ENCODE measurements at regions not wholly inside any gene's neighbourhood (a gene's known extent, or its start where the extent isn't known, plus 50 kb on each side); places are given as distances from the start of the nearest gene placed in this dataset.
"Not testable (repeated sequence)": the region's sequence is repeated elsewhere in the genome, so short reads cannot be mapped to it uniquely, and the experiment has no call there.

- no peak for DNase-seq
These were observed 571.3 kb downstream of the GABRG2 start for GRCh38 chr5:162638849-162639248.

- no peak for DNase-seq
These were observed 573.7 kb downstream of the GABRG2 start for GRCh38 chr5:162641142-162641813.

DNA sequence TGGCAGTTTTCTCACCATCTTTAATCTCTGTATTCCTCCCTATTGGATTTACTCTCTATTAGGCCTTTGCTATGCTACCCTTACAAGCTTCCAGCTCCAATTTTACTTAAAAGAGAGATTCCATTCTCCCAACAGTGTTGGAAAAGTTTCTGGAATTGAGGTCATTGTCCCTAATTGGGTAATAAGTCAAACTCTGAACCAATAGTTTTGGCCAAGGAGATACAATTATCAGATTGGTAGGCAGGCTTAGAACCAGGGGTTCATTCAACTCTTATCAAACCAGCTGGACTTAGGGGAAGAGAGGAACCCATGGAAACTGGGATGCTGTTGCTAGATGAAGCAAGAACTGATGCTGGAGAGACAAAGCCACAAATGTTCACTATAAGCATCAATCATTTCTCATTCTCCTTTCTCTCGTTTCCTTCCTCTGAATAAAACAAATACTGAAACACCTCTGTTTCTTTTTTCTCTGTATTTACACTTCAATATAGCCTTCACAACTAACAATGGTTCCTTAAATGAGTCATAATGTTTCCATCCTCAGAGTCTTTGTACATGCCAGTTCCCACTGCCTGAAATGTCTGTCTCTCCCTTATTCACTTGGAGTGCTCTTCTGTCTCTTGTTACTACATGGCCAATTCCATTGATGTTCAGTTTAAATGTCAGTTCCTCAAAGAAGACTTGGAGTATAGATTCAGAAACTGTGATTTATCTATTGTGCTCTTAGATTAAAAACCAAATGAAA, 587.3 kb downstream of the GABRG2 start:
- no peak for DNase-seq

DNA sequence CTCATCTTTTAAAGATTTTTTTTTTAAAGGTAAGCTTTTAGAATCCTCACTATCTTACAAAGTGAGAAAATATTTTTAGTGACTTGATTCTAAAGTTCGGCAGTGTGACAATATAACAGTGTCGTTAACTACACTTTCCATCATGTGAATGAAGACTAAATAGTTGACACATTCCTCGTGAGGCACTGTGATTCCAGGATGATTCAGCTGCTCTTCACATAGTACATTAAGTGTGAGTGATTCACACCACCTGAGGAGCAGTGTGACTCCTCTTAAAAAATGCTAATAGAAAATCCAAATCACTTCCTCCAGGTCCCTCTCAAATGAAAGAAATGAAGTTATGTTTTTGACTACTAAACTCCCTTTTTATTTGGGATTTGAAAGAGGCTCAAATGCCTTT, 589.5 kb downstream of the GABRG2 start:
- DNase-seq: no peak

DNA sequence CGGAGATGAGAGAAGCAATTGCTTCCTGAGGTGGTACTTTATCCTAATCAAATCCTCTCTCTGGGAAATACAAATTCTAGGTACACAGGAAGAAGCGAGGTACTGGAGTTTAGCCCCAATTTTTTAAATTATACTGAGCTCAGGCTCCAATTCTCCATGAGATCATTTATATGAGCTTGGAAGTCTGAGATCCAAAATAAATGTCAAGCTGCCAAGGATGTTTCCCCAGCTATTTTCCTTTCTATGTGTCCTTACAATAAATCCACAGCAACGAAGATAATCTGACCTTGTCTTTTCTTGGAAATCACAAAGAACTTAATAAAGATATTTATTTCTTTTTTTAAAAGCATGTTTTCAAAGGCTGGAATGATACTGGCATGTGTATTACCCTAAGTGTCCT, 597.3 kb downstream of the GABRG2 start:
- DNase-seq: no peak

GRCh38 chr5:162668926-162669325, 601.4 kb downstream of the GABRG2 start:
- no peak for DNase-seq

DNA sequence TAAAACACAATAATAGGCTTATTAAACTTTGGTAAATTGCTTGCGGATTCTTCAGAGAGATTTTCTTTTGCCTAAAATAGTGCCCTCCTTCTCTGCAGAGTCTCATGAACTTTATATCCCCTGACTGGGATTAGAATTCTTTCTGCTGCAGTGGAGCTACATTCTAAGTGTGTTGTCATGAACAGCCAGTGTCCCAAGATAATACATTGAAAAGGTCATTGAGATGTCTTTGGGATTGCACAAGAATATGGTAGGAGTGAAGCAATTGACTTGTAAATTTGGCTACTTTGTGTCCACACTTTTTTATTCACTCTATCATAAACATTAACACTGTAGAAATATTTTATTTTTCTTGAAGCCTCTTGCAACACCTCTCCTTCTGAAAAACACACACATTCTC, 604.5 kb downstream of the GABRG2 start:
- DNase-seq: no peak

GRCh38 chr5:162683284-162683683, 615.7 kb downstream of the GABRG2 start:
- no peak for DNase-seq

DNA sequence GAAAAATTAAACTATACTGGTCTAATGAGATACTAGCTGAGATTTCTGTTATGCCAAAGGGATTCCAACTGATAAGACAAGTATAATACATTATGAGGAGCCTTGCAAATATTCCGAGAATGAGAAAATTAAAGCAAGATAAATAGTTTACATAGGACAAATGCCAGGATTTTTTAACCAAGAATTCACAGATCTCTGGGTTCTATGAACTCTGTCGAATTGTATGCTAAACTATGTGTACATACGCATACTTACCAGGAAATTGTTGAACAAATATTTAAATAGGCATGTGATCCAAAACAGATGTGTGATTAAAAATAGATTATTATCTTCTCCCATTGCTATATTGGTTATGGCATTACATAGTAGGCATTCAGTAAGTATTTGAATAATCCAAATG, 616.6 kb downstream of the GABRG2 start:
- DNase-seq: no peak

DNA sequence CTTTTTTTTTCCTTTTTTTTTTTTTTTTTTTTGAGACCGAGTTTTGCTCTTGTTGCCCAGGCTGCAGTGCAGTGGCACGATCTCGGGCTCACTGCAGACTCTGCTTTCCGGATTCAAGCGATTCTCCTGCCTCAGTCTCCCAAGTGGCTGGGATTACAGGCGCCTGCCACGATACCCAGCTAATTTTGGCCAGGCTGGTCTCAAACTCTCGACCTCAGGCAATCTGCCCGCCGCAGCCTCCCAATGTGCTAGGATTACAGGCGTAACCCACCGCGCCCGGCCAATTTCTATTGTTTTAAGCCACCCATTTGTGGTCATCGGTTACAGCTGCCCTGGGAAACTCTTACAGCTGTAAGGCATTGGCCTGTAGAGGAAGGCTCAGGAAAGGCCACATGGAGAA, 617.7 kb downstream of the GABRG2 start:
- no peak for DNase-seq

DNA sequence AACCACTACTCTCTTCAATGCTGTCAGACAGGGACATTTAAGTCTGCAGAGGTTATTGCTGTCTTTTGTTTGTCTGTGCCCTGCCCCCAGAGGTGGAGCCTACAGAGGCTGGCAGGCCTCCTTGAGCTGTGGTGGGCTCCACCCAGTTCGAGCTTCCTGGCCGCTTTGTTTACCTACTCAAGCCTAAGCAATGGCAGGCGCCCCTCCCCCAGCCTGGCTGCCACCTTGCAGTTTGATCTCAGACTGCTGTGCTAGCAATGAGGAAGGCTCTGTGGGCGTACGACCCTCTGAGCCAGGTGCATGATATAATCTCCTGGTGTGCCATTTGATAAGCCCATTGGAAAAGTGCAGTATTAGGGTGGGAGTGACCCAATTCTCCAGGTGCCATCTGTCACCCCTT, 628.7 kb downstream of the GABRG2 start:
- DNase-seq: not testable (repeated sequence)

GRCh38 chr5:162699361-162699760, 631.8 kb downstream of the GABRG2 start:
- no peak for DNase-seq

- no peak for DNase-seq
These were observed 636.3 kb downstream of the GABRG2 start for GRCh38 chr5:162703914-162704313.

DNA sequence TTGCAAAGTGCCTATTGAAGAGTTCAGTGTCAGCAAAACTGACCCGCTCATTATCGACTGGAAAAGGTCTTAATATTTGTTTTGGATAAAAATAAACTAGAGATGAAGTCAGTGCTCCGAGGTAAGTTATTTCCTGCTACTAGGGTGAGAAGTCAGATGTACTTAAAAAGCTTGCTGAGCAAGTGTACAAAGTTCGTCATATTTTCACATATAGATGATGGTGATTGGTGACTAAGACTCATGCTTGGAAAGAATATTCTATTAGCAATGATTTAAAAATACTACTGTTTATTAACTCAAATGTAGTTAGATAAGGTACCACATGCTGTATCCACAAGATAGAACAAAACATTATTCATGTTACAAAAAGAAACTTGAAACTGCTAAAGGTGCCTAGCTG, 643.7 kb downstream of the GABRG2 start:
- DNase-seq: no peak

DNA sequence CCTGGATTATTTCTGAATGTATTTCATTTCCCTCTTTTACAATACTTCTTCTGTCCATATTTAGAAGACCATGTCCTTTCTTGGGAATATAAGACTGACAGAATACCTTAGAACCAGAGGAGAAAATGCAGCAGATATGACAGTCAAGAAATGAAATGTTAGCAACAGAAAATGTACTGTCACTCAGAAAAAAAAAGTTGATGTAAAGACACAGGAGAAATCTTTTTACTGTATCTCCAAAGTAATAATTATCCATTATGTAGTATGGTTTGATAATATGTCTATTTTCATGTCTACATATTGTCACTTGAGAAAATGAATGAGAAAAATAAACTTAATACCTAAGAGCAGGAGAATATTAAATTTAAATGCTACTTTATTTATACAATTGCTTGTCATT, 652.1 kb downstream of the GABRG2 start:
- no peak for DNase-seq

- no peak for DNase-seq
These were observed 653.6 kb downstream of the GABRG2 start for GRCh38 chr5:162721125-162721524.

DNA sequence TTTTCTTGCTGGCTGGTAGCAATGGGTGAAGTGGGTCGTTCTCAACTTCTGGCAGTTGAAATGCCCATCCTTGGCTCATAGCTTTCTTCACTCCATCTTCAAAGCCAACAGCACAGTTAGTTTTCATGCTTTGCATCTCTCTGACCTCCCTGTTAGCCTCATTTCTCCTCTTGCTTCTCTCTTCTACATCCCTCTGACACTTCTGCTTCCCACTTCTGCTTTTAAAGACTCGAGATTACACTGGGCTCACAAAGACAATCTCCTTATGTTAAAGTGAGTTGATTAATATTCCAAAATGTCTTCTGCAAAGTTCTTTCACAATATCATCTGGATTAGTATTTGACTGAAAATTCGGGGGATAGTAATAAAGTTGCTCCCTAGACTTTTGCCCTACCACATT, 684.8 kb upstream of the CCNG1 start:
- DNase-seq: no peak

DNA sequence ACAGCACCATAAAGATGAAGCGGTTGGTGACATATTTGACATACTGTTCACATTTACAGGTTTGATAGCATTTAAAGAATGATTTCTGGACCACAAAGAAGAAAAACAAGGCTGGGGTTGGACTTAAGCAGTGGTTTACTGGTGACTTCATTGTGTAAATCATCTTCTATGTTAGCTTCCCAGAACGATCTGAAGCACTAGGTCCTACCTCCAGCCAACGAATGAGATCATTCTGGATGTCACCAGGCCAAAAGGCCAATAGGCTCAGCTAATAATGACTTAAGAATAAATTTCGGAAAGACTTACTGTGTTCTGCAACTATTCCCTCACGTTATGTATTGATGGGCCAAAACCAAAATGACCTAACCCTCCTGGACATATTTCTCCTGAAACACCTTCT, 675.3 kb upstream of the CCNG1 start:
- no peak for DNase-seq

- DNase-seq: no peak
These were observed 668.4 kb upstream of the CCNG1 start for GRCh38 chr5:162769019-162769418.

- no peak for DNase-seq
These were observed 651.7 kb upstream of the CCNG1 start for GRCh38 chr5:162785673-162786072.

GRCh38 chr5:162786234-162786633, 651.2 kb upstream of the CCNG1 start:
- DNase-seq: no peak

GRCh38 chr5:162796507-162796906, 640.9 kb upstream of the CCNG1 start:
- DNase-seq: no peak

- DNase-seq: no peak
These were observed 637.1 kb upstream of the CCNG1 start for GRCh38 chr5:162800301-162800700.

DNA sequence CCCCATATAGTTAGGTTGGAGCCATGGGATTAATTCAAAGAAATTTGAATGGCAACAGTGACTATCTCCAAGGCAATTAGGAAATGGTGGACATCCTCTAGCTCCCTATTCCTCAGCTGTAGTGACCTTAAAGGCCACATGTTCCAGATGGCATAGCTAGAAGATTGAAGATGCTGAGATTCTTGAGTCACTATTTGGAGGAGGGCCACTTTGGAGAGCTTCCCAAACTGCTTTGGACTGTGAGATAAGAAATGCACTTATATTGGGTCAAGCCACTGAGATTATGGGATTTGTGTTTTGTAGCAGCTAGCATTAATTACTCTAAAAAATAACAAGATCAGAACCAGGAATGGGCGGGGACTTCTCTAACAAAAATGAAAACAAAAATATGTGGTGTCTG, 636.2 kb upstream of the CCNG1 start:
- DNase-seq: no peak

DNA sequence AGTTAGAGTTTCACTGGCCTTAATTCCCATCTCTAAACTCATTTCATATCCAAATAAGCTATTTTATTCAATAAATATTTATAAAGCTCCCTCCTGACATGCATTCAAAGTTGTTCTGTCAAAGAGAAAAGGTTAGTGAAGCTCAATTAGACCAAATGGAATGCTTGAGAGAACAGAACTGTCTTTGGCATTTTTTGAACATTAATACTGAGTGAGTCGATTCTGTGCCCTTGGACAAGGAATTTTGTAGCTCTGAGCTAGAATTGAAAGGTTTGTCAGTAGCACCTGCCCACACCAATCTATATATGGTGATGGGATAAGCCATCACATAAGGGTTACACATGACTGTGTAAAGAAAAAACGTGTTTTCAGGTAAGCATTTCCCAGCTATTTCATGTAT, 631.2 kb upstream of the CCNG1 start:
- DNase-seq: no peak

Measured in NCI-H1930 (cell line).